ENCODE measurements at regions not wholly inside any gene's neighbourhood (a gene's known extent, or its start where the extent isn't known, plus 50 kb on each side); places are given as distances from the start of the nearest gene placed in this dataset.
A peak's percentile ranks its signal among the peaks of the same experiment; 100 is the strongest.

GRCh38 chr1:170337413-170337994 is 191.7 kb downstream of the NTMT2 start:
- intact Hi-C loops (cut with DNase I): no loop called here
- Histone ChIP-seq H3K27me3 (no peaks in the 10 kb centered on the region), H3K4me1 (peaks cover 0 to 14% (median 4%) of the 10 kb centered on the region in 12 donors), H3K9me3 (peaks cover 0 to 14% (median 0%) of the 10 kb centered on the region in 12 donors), H3K4me3 (no peak overlapping the region), H3K27ac (no peak overlapping the region), H3K36me3 (no peaks in the 10 kb centered on the region)
- 64 to 83% (median 68%) methylated on average over 6 of the region's 6 CpGs for WGBS, 4 donors
- DNase-seq: no peak
- TF ChIP-seq POLR2A (IDR thresholded peaks at IDR 0.05) (no peak), CTCF (IDR thresholded peaks at IDR 0.05) (no peak)
- ATAC-seq: no peak

GRCh38 chr1:170339534-170339933 is 192.4 kb upstream of the GORAB start:
- peak in 3 of 4 donors; percentile 22 to 85 (median 80) for ATAC-seq
- intact Hi-C loops (cut with DNase I): no loop called here
- no peak overlapping the region for H3K4me3 ChIP-seq
- no peak for TF ChIP-seq POLR2A (IDR thresholded peaks at IDR 0.05)
- TF ChIP-seq CTCF (IDR thresholded peaks at IDR 0.05): no peak
- WGBS, 4 donors: 32 to 46% (median 35%) methylated on average over 2 of the region's 2 CpGs
- no peaks in the 10 kb centered on the region for H3K27me3 ChIP-seq
- H3K4me1 ChIP-seq: peaks cover 0 to 14% (median 4%) of the 10 kb centered on the region in 12 donors
- no peak for DNase-seq
- no peaks in the 10 kb centered on the region for H3K36me3 ChIP-seq
- H3K27ac ChIP-seq: peak overlapping the region in 3 of 12 donors; percentile 11 to 40 (median 24)
- H3K9me3 ChIP-seq: peaks cover 0 to 11% (median 0%) of the 10 kb centered on the region in 12 donors

- H3K27ac ChIP-seq: peak overlapping the region in 2 of 12 donors; percentile 11 to 40
- 27 to 45% (median 36%) methylated on average over 2 of the region's 2 CpGs for WGBS, 4 donors
- ATAC-seq (peak in 3 of 4 donors; percentile 32 to 78 (median 57)), DNase-seq (no peak)
- peaks cover 0 to 4% (median 0%) of the 10 kb centered on the region in 12 donors for H3K9me3 ChIP-seq
- H3K4me3 ChIP-seq: no peak overlapping the region
- H3K4me1 ChIP-seq: peaks cover 0 to 14% (median 4%) of the 10 kb centered on the region in 12 donors
- intact Hi-C loops (cut with DNase I): no loop called here
- TF ChIP-seq CTCF (IDR thresholded peaks at IDR 0.05) (no peak), POLR2A (IDR thresholded peaks at IDR 0.05) (no peak)
- H3K27me3 ChIP-seq: no peaks in the 10 kb centered on the region
- H3K36me3 ChIP-seq: no peaks in the 10 kb centered on the region
Observed at GRCh38 chr1:170340308-170340707, 191.7 kb upstream of the GORAB start.

GRCh38 chr1:170351366-170351946 is 180.5 kb upstream of the GORAB start:
- peaks cover 0 to 48% (median 6%) of the 10 kb centered on the region in 12 donors for H3K4me1 ChIP-seq
- peak overlapping the region in 3 of 12 donors; percentile 6 to 41 (median 22) for H3K27ac ChIP-seq
- no peaks in the 10 kb centered on the region for H3K9me3 ChIP-seq
- WGBS, 4 donors: 50 to 65% (median 58%) methylated on average over 2 of the region's 2 CpGs
- intact Hi-C loops (cut with DNase I): loop anchor here in 1 of 10 donors (5.0 kb wide), 1 partner anchor 204 kb away; the partner anchor contains the start of gene NTMT2
- DNase-seq (no peak), ATAC-seq (peak in 1 of 4 donors; percentile 43)
- TF ChIP-seq POLR2A (IDR thresholded peaks at IDR 0.05) (no peak), CTCF (IDR thresholded peaks at IDR 0.05) (no peak)
- H3K27me3 ChIP-seq: no peaks in the 10 kb centered on the region
- no peak overlapping the region for H3K4me3 ChIP-seq
- H3K36me3 ChIP-seq: no peaks in the 10 kb centered on the region

Data from heart left ventricle (tissue), 16 donors.